HG02759 (cell line): ENCODE measurements at regions not wholly inside any gene's neighbourhood (a gene's known extent, or its start where the extent isn't known, plus 50 kb on each side); places are given as distances from the start of the nearest gene placed in this dataset.

Experiments used
- ATAC-seq: cut with Tn5 transposase; IDR thresholded peaks from one replicate; pipeline ENCODE4 v1.9.1; 2021; ENCODE audit warnings: mild to moderate bottlenecking, moderate library complexity; ENCODE audit not compliant: unreplicated experiment

DNA sequence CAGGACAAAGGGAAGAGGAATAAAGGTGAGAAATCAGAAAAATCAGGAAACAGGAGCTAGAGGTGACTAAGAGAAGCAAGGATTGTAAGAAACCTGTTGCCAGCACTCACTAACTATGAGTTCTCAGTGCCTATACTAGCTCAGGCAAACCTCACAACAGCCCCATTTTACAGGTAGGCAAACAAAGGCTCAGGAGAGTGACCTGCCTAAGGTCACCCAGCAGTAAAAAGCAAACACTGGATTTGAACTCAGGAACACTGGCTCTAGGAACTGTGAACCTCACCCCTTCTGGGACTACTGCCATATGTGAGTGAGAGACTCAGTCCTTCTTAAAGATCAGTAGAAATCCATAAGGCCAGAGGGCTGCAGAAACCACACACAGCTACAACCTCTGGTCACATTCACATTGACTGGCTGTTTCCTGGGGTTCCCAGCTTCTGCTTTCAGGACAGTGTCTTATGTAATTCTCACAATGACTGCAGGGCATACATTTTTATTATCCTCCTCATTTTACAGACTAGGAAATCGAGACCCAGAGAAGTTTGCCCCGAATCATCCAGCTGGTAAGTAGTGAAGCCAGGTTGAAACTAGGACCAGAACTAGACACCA, 80.7 kb upstream of the MAFB start:
- no peak for ATAC-seq

GRCh38 chr20:40770564-40771307, 81.7 kb upstream of the MAFB start:
- ATAC-seq: no peak

DNA sequence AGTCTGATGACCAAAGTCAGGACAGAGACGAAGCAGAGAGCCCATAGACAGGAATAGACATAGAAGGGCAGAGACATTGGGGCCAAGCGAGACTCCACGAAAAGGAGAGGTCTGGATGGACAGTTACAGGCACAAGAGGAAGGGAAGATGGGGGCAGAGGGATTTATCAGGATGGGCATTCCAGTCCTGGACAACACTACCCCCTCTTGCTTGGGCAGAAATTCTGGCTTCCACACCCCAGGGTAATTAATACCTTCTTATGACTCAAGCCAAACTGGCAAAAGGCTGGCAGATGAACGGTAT, 82.2 kb upstream of the MAFB start:
- ATAC-seq: no peak

- no peak for ATAC-seq
Observed at GRCh38 chr20:40771848-40772511, 82.9 kb upstream of the MAFB start.

DNA sequence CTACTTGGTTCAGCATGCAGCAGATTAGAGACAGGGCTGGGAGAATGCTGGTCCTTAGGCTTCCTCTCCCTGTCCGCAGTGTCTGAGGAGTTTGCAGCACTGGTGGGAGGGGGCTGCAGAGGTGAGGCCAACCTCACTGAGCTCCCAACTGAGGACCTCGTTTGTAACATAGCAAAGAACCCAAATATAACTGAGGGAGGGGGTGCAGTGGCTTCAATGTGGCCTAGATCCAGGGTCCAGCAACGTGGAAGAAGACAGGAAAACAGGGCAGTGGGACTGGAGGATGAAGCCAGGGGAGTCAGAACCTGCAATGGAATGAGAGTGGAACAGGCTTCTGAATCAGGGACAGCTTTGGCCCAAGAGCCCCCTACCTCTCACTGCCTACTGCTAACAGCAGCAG, 84.3 kb upstream of the MAFB start:
- no peak for ATAC-seq

- no peak for ATAC-seq
Observed at GRCh38 chr20:40774252-40774651, 85.2 kb upstream of the MAFB start.

GRCh38 chr20:40775561-40776146, 86.6 kb upstream of the MAFB start:
- no peak for ATAC-seq

GRCh38 chr20:40776466-40777457, 87.7 kb upstream of the MAFB start:
- ATAC-seq: no peak

GRCh38 chr20:40777653-40778052, 88.6 kb upstream of the MAFB start:
- no peak for ATAC-seq

DNA sequence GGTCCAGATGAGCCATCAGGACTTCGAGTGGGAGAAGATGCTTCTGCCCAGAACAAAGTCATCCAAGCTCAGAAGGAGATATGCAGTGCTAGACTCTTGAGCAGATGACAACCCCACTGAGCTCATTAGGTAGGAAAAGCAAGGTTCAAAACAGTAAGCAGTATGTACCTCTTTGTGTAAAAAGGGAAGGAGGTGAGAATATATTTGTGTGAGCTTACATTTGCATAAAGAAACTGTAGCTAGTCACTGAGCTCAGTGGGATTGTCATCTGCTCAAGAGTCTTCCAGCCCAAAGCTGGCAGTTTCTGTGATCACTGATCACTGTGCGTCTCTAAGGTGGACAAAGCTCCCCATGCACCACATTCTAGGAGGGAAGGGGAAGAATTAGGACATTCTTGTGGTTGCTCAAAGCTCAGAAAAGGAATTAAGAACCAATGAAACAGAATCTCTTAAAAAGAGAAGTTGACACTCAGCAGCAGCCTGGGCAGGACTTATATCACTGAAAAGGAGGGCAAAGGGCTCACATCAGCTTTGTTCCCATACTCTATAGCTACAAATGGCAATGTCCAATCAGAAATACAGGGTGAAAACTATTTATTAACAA, 90.0 kb upstream of the MAFB start:
- ATAC-seq: no peak

DNA sequence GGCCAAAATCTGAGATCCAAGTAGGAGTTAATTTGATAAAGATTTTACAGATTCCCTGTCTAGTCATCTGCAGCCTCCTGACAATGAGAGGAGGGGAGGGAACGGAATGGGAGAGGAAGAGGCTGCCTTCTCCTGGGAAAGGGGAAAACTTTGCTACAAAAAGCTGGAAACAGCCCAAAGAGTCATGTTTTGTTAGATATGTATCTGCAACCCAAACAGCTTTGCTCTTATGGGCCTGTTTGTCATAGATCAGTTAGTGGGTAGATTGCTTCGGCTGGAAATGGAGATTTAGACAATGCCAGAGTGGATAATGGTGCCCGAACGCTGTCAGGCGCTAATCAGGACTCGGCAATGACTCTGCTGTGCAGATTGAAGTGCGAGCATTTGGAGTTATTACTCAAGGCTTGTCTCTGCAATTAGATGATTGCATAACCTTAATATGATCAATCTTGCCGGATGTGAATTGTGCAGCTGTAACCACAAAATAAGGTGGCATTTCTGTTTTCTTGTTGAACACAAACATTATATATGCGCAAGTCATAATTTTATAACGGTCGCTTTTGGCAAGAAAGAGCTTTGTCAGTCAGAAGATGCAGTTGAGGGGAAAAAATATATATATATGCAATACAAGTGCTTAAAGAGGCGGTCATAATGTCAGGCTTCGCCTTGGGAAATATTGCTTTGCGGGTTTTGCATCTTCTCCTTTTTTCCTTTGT, 92.4 kb upstream of the MAFB start:
- ATAC-seq: no peak

- ATAC-seq: no peak
Observed at GRCh38 chr20:40782043-40782368, 93.0 kb upstream of the MAFB start.

GRCh38 chr20:40785346-40785745, 96.3 kb upstream of the MAFB start:
- ATAC-seq: no peak

DNA sequence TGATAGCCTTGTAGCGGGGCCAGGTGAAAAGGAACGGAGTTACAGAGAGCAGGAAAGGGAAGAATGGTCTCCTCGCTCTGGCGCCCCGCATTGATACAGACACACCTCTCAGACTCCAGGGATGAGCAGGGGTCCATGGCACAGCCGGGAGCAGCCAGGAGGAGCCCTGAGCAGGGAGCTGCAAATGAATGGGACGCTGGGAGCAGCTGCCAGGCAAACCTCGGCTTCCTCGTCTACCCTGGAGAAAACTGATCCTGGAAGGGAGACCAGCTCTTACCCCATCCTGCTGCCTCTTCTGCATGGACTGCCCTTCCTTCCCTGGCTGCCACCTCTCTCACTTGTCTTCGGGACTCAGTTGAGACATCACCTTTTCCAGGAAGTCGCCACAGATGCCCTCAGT, 97.3 kb upstream of the MAFB start:
- no peak for ATAC-seq

DNA sequence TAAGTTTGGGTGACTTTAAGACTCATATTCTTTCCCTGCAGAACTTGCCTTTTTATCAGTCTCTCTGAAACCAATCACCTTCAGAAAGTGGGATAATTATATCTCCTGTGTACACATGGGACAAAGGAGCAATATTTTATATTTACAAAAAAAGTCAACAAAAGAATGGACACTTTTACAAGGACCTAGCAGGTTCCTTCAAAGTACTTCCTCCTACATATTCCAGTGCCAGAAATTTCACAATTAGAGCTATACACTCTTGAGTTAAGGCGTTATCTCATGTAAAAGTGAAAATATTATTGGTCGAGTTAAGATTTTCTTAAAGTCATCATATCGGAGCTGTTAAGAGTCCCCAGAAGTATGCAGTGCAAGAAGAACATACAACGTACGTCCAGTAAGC, 98.9 kb upstream of the MAFB start:
- ATAC-seq: no peak

GRCh38 chr20:40797425-40797824, 108.4 kb upstream of the MAFB start:
- no peak for ATAC-seq

DNA sequence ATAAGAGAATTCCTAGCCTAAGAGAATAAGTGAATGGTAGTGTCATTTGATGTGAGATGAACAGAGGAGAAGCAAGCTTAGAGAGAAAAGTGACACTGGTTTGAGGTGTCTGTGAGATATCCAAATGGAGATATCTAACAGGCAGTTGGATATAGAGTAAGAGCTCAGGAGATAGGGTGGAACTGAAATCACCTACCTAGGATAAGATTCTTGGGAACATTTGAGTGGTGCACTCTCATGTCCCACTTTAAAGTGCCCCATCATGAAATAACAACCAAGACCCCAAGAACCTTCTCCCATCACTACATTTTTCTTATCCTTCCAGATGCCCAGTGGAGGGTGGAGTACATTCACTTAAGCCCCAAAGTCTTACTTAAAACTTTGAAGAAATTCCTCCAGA, 109.0 kb upstream of the MAFB start:
- no peak for ATAC-seq

- ATAC-seq: no peak
Observed at GRCh38 chr20:40802886-40803285, 113.8 kb upstream of the MAFB start.

DNA sequence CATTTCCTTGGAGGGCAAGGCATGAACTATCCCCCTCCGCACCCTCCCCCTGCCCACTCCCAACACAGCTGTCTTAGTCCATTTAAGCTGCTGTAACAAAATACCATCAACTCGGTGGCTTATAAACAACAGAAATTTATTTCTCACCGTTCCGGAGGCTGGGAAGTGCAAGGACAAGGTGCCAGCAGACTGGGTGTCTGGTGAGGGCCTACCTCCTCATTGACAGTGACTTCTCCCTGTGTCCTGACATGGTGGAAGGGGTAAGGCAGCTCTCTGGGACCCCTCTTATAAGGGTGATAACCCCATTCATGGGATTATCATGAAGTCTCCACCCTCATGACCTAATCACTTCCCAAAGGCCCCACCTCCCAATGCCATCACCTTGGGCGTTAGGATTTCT, 114.3 kb upstream of the MAFB start:
- ATAC-seq: no peak

DNA sequence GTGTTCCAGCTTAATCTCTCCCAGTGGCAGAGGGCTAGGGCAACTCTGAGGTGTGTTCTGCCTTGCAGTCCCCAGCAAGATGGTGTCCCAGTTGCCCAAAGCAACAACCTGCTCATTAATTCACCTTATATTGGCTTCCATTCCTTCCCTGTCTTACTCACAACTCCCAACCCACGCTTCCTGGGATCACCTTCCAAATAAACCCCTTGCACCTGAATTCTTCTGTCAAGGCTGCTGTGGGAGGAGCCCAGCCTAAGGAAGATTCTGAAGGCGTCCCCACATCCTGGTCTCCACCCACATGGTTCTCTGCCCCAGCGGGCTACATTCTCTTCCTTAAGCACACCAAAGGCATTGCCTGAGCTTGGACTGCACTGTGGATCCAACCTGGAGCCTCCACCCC, 116.6 kb upstream of the MAFB start:
- no peak for ATAC-seq
